HCT116 (cell line): ENCODE measurements at regions not wholly inside any gene's neighbourhood (a gene's known extent, or its start where the extent isn't known, plus 50 kb on each side); places are given as distances from the start of the nearest gene placed in this dataset.

Source experiments
- ATAC-seq: fragments of 200-7000 bp; cut with Tn5 transposase; 2 replicates; pipeline ENCODE4 v1.9.1; 2020; ENCODE audit warnings: mild to moderate bottlenecking, moderate library complexity
- BruUV-seq: library from RNA; stranded (reverse); fragments of 400-500 nt; replicated peaks from 2 replicates; lab custom pipeline; 2021; lab: Mats Ljungman, UMichigan
- CTCF ChIA-PET: fragments of 300-600 bp; sonication (Branson Sonifier 250); formaldehyde crosslinking; loops from one replicate; lab custom pipeline; 2021; ENCODE audit warnings: antibody characterized with exemption; lab: Charles Lee
- POLR2A ChIA-PET: fragments of 300-600, 350-600 bp; sonication (Branson Sonifier 250); formaldehyde crosslinking; loops from one replicate; lab custom pipeline; 2021; ENCODE audit warnings: antibody characterized with exemption; lab: Charles Lee
- RAD21 ChIA-PET, 2 experiments: fragments of 300-600 bp; sonication (Branson Sonifier 250); formaldehyde crosslinking; loops; one replicate each; lab custom pipeline; 2023; ENCODE audit warnings: low total read pairs in 2 of 2; ENCODE audit not compliant: uncharacterized antibody in 2 of 2, unreplicated experiment in 2 of 2, low non-redundant PET in 1 of 2; lab: Charles Lee
- DNase-seq: peaks from one replicate; pipeline ENCODE4 v3.0.0-alpha.2; 2010; ENCODE audit warnings: low read depth, low spot score
- H2AFZ ChIP-seq: fragments of 200-600 bp; shearing (Covaris generic), sonication (generic); 2 replicates; pipeline ENCODE4 v1.6.1; 2017; ENCODE audit warnings: low read depth, mixed run types, mixed read lengths, antibody characterized with exemption, low read length; ENCODE audit not compliant: poor library complexity, severe bottlenecking
- H3K27ac ChIP-seq: 2 replicates; pipeline ENCODE4 v1.5.1; 2012; ENCODE audit warnings: low read depth, low read length
- H3K27me3 ChIP-seq: fragments of 200-600 bp; sonication (generic); 2 replicates; pipeline ENCODE4 v1.6.1; 2016; ENCODE audit warnings: mixed run types, low read length, mixed read lengths; ENCODE audit not compliant: insufficient read depth
- H3K36me3 ChIP-seq, 2 experiments: fragments of 200-500 bp in 1 of 2; fragments of 200-600 bp in 1 of 2; sonication (Bioruptor generic) in 1 of 2; sonication (generic) in 1 of 2; 2 replicates each; pipeline versions ENCODE4 v1.5.1 to v1.6.1; 2014 to 2016; ENCODE audit warnings: low read length in 2 of 2, inconsistent platforms in 1 of 2, mixed read lengths in 1 of 2, mixed run types in 1 of 2; ENCODE audit not compliant: insufficient read depth in 2 of 2, control insufficient read depth in 1 of 2
- H3K4me1 ChIP-seq, 2 experiments: fragments of 200-600 bp in 1 of 2; sonication (generic) in 1 of 2; 2 replicates each; pipeline versions ENCODE4 v1.5.1 to v1.6.1; 2012 to 2017; ENCODE audit warnings: low read length in 2 of 2, inconsistent platforms in 1 of 2, mild to moderate bottlenecking in 1 of 2, mixed read lengths in 1 of 2, mixed run types in 1 of 2, moderate library complexity in 1 of 2; ENCODE audit not compliant: insufficient read depth in 2 of 2, control insufficient read depth in 1 of 2
- H3K4me2 ChIP-seq: fragments of 200-600 bp; sonication (generic); 2 replicates; pipeline ENCODE4 v1.6.1; 2017; ENCODE audit warnings: mixed run types, low read length, mixed read lengths
- H3K4me3 ChIP-seq, 2 experiments: fragments of 200-600 bp in 1 of 2; sonication (generic) in 1 of 2; replicated peaks in 1 of 2; 2 replicates each; pipeline ENCODE4 v1.5.1; 2011 to 2016; ENCODE audit warnings: low read length in 2 of 2, control low read depth in 1 of 2, low read depth in 1 of 2, mild to moderate bottlenecking in 1 of 2, mixed read lengths in 1 of 2, mixed run types in 1 of 2
- H3K79me2 ChIP-seq: fragments of 200-600 bp; sonication (generic); 2 replicates; pipeline ENCODE4 v1.6.1; 2017; ENCODE audit warnings: mild to moderate bottlenecking, mixed run types, low read length, moderate library complexity, mixed read lengths; ENCODE audit not compliant: insufficient read depth
- H3K9ac ChIP-seq: fragments of 200-600 bp; sonication (generic); 2 replicates; pipeline ENCODE4 v1.6.1; 2016; ENCODE audit warnings: low read length, mixed read lengths
- H3K9me2 ChIP-seq: fragments of 200-600 bp; sonication (generic), shearing (Covaris generic); 2 replicates; pipeline ENCODE4 v1.6.1; 2017; ENCODE audit warnings: mixed run types, mild to moderate bottlenecking, moderate library complexity; ENCODE audit not compliant: insufficient read depth
- H3K9me3 ChIP-seq, 2 experiments: fragments of 200-500 bp in 1 of 2; fragments of 200-600 bp in 1 of 2; sonication (Bioruptor generic) in 1 of 2; sonication (generic) in 1 of 2; 2 replicates each; pipeline ENCODE4 v1.6.1; 2014 to 2017; ENCODE audit warnings: low read length in 2 of 2, mixed read lengths in 2 of 2, inconsistent platforms in 1 of 2, low read depth in 1 of 2, mild to moderate bottlenecking in 1 of 2, mixed run types in 1 of 2, moderate library complexity in 1 of 2; ENCODE audit not compliant: control insufficient read depth in 1 of 2, insufficient read depth in 1 of 2
- H4K20me1 ChIP-seq: fragments of 200-600 bp; sonication (generic), shearing (Covaris generic); 2 replicates; pipeline ENCODE4 v1.6.1; 2017; ENCODE audit warnings: mixed run types, mild to moderate bottlenecking, moderate library complexity; ENCODE audit not compliant: insufficient read depth
- CBX3 ChIP-seq: IDR thresholded peaks from 2 replicates; pipeline ENCODE4 v1.6.1; 2012; ENCODE audit warnings: low read depth
- CEBPB ChIP-seq: IDR thresholded peaks from 2 replicates; pipeline ENCODE4 v1.6.1; 2012; ENCODE audit warnings: low read depth
- EGR1 ChIP-seq: IDR thresholded peaks from 2 replicates; pipeline ENCODE4 v1.6.1; 2012; ENCODE audit warnings: low read depth
- EZH2 ChIP-seq: fragments of 200-600 bp; sonication (generic); IDR thresholded peaks from 2 replicates; pipeline ENCODE4 v1.6.1; 2017; ENCODE audit warnings: antibody characterized with exemption, mixed run types
- EZH2phosphoT487 ChIP-seq: fragments of 200-600 bp; IDR thresholded peaks from 2 replicates; pipeline ENCODE4 v1.6.1; 2018; ENCODE audit warnings: antibody characterized with exemption, borderline replicate concordance
- RAD21 ChIP-seq: IDR thresholded peaks from 2 replicates; pipeline ENCODE4 v1.6.1; 2012; ENCODE audit warnings: low read depth, mild to moderate bottlenecking
- ZNF274 ChIP-seq: fragments of 200-500 bp; sonication (Bioruptor generic); IDR thresholded peaks from 2 replicates; pipeline ENCODE4 v1.6.1; 2014; ENCODE audit warnings: mild to moderate bottlenecking, low read depth, low read length, inconsistent platforms
- intact Hi-C: fragments of 100-400 bp; cut with micrococcal nuclease; formaldehyde crosslinking; loops from 2 replicates; pipeline ENCODE4 v1.10.0; 2022
- TF ChIP-seq, protein P1 (sequence below): IDR thresholded peaks from 2 replicates; pipeline ENCODE4 v1.6.1; 2012
- TF ChIP-seq, protein P2 (sequence below), 3 experiments: fragments of 200-600 bp in 1 of 3; sonication (generic) in 1 of 3; IDR thresholded peaks in 2 of 3; conservative IDR thresholded peaks in 1 of 3; 2 replicates each; pipeline ENCODE4 v1.5.1; 2012 to 2017; ENCODE audit warnings: low read depth in 2 of 3, low read length in 2 of 3, antibody characterized with exemption in 1 of 3, borderline replicate concordance in 1 of 3, control low read depth in 1 of 3, mild to moderate bottlenecking in 1 of 3, mixed read lengths in 1 of 3, mixed run types in 1 of 3, moderate library complexity in 1 of 3; ENCODE audit not compliant: insufficient read depth in 1 of 3
- TF ChIP-seq, protein P3 (sequence below): IDR thresholded peaks from 2 replicates; pipeline ENCODE4 v1.6.1; 2012
- TF ChIP-seq, protein P4 (sequence below): IDR thresholded peaks from 2 replicates; pipeline ENCODE4 v1.6.1; 2012; ENCODE audit warnings: low read depth
- TF ChIP-seq, protein P5 (sequence below): IDR thresholded peaks from 2 replicates; pipeline ENCODE4 v1.6.1; 2011; ENCODE audit warnings: mild to moderate bottlenecking, low read length, moderate library complexity; ENCODE audit not compliant: insufficient replicate concordance; ENCODE audit errors: extremely low read depth

DNA sequence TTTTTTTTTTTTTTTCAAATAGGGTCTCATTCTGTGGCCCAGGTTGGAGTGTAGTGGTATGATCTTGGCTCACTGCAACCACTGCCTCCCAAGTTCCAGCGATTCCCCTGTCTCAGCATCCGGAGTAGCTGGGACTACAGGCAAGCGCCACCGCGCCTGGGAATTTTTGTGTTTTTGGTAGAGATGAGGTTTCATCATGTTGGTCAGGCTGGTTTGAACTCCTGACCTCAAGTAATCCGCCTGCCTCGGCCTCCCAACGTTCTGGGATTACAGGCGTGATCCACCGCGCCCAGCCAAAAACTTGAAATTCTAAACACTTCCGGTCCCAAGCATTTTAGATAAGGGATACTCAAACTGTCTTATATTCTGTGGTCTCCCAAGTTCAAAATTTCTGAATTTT is 718.9 kb upstream of the MEF2C start:
- Histone ChIP-seq H4K20me1 (no peaks in the 10 kb centered on the region), H3K4me2 (no peak overlapping the region), H3K79me2 (no peaks in the 10 kb centered on the region), H3K9me3 (no peaks in the 10 kb centered on the region), H3K27ac (no peak overlapping the region), H3K4me3 (no peak overlapping the region), H3K9me2 (no peaks in the 10 kb centered on the region), H3K27me3 (no peaks in the 10 kb centered on the region), H3K9ac (no peak overlapping the region), H3K4me1 (no peaks in the 10 kb centered on the region), H3K36me3 (no peaks in the 10 kb centered on the region), H2AFZ (no peak overlapping the region)
- DNase-seq (no peak), ATAC-seq (no peak)
- TF ChIP-seq, protein P1, sequence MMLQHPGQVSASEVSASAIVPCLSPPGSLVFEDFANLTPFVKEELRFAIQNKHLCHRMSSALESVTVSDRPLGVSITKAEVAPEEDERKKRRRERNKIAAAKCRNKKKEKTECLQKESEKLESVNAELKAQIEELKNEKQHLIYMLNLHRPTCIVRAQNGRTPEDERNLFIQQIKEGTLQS, result no peak
- ChIA-PET POLR2A (no interaction called here), RAD21 (no interaction called here), CTCF (no interaction called here)
- no TSS peak for BruUV-seq
- intact Hi-C loops, result no loop called here

DNA sequence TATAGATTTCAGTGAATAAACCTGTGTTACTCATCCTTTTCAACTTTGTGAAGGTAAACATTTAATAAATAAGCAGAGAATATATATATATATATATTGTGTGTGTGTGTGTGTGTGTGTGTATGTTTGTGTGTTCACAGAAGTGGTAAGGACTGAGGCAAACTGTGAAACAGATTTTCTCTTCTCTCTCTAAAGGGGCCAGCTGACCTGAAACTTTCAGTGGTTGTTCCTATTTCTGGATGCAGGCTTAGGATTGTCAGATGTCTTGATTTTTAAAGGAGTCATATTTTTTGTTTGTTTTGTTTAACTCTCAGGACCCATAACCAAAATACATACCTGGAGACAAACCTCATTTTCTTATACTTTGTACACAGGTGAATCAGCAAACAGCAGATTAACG is 714.9 kb upstream of the MEF2C start:
- Histone ChIP-seq H2AFZ (no peak overlapping the region), H3K4me2 (no peak overlapping the region), H3K27ac (no peak overlapping the region), H3K9me3 (no peaks in the 10 kb centered on the region), H4K20me1 (no peaks in the 10 kb centered on the region), H3K79me2 (no peaks in the 10 kb centered on the region), H3K9ac (no peak overlapping the region), H3K4me3 (no peak overlapping the region), H3K36me3 (no peaks in the 10 kb centered on the region), H3K27me3 (no peaks in the 10 kb centered on the region), H3K4me1 (no peaks in the 10 kb centered on the region), H3K9me2 (no peaks in the 10 kb centered on the region)
- ChIA-PET POLR2A (no interaction called here), RAD21 (no interaction called here), CTCF (no interaction called here)
- no TSS peak for BruUV-seq
- intact Hi-C loops, result no loop called here
- DNase-seq (no peak), ATAC-seq (no peak)
- TF ChIP-seq CEBPB (no peak), RAD21 (no peak), ZNF274 (no peak), EZH2 (no peak), EGR1 (no peak), CBX3 (no peak), EZH2phosphoT487 (no peak)
- TF ChIP-seq, protein P1, result no peak
- TF ChIP-seq, protein P2, sequence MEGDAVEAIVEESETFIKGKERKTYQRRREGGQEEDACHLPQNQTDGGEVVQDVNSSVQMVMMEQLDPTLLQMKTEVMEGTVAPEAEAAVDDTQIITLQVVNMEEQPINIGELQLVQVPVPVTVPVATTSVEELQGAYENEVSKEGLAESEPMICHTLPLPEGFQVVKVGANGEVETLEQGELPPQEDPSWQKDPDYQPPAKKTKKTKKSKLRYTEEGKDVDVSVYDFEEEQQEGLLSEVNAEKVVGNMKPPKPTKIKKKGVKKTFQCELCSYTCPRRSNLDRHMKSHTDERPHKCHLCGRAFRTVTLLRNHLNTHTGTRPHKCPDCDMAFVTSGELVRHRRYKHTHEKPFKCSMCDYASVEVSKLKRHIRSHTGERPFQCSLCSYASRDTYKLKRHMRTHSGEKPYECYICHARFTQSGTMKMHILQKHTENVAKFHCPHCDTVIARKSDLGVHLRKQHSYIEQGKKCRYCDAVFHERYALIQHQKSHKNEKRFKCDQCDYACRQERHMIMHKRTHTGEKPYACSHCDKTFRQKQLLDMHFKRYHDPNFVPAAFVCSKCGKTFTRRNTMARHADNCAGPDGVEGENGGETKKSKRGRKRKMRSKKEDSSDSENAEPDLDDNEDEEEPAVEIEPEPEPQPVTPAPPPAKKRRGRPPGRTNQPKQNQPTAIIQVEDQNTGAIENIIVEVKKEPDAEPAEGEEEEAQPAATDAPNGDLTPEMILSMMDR (IDR thresholded peaks at IDR 0.05 in 2 of 3, conservative IDR thresholded peaks at IDR 0.05 in 1 of 3; ENCODE audit: borderline replicate concordance in 1 of 3, insufficient read depth in 1 of 3, low read depth in 2 of 3, low read length in 2 of 3), result no peak
- TF ChIP-seq, protein P3, sequence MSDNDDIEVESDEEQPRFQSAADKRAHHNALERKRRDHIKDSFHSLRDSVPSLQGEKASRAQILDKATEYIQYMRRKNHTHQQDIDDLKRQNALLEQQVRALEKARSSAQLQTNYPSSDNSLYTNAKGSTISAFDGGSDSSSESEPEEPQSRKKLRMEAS, result no peak
- TF ChIP-seq, protein P4, sequence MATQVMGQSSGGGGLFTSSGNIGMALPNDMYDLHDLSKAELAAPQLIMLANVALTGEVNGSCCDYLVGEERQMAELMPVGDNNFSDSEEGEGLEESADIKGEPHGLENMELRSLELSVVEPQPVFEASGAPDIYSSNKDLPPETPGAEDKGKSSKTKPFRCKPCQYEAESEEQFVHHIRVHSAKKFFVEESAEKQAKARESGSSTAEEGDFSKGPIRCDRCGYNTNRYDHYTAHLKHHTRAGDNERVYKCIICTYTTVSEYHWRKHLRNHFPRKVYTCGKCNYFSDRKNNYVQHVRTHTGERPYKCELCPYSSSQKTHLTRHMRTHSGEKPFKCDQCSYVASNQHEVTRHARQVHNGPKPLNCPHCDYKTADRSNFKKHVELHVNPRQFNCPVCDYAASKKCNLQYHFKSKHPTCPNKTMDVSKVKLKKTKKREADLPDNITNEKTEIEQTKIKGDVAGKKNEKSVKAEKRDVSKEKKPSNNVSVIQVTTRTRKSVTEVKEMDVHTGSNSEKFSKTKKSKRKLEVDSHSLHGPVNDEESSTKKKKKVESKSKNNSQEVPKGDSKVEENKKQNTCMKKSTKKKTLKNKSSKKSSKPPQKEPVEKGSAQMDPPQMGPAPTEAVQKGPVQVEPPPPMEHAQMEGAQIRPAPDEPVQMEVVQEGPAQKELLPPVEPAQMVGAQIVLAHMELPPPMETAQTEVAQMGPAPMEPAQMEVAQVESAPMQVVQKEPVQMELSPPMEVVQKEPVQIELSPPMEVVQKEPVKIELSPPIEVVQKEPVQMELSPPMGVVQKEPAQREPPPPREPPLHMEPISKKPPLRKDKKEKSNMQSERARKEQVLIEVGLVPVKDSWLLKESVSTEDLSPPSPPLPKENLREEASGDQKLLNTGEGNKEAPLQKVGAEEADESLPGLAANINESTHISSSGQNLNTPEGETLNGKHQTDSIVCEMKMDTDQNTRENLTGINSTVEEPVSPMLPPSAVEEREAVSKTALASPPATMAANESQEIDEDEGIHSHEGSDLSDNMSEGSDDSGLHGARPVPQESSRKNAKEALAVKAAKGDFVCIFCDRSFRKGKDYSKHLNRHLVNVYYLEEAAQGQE, result no peak
- TF ChIP-seq, protein P5, sequence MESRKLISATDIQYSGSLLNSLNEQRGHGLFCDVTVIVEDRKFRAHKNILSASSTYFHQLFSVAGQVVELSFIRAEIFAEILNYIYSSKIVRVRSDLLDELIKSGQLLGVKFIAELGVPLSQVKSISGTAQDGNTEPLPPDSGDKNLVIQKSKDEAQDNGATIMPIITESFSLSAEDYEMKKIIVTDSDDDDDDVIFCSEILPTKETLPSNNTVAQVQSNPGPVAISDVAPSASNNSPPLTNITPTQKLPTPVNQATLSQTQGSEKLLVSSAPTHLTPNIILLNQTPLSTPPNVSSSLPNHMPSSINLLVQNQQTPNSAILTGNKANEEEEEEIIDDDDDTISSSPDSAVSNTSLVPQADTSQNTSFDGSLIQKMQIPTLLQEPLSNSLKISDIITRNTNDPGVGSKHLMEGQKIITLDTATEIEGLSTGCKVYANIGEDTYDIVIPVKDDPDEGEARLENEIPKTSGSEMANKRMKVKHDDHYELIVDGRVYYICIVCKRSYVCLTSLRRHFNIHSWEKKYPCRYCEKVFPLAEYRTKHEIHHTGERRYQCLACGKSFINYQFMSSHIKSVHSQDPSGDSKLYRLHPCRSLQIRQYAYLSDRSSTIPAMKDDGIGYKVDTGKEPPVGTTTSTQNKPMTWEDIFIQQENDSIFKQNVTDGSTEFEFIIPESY, result no peak
